WTC11 (cell line): ENCODE measurements at regions not wholly inside any gene's neighbourhood (a gene's known extent, or its start where the extent isn't known, plus 50 kb on each side); places are given as distances from the start of the nearest gene placed in this dataset.

ENCODE experiments used
- ATAC-seq: fragments of 200-7000 bp; cut with Tn5 transposase; 2 replicates; pipeline ENCODE4 v1.10.0; 2021; ENCODE audit warnings: mild to moderate bottlenecking, moderate library complexity
- CTCF ChIA-PET: fragments of 300-600 bp; sonication (Branson Sonifier 250); formaldehyde crosslinking; loops from one replicate; lab custom pipeline; 2021; ENCODE audit warnings: antibody characterized with exemption; lab: Charles Lee
- POLR2A ChIA-PET: fragments of 350-600 bp; sonication (Branson Sonifier 250); formaldehyde crosslinking; loops from one replicate; lab custom pipeline; 2021; ENCODE audit warnings: antibody characterized with exemption; lab: Charles Lee
- DNase-seq: peaks from one replicate; pipeline ENCODE4 v3.0.0; 2021; ENCODE audit warnings: low spot score
- H3K27ac Mint-ChIP-seq: 2 replicates; pipeline ENCODE4 v1.8.0; 2021; ENCODE audit warnings: mixed read lengths
- H3K27me3 Mint-ChIP-seq: 2 replicates; pipeline ENCODE4 v1.8.0; 2021; ENCODE audit warnings: low read depth, mild to moderate bottlenecking, moderate library complexity, mixed read lengths
- H3K36me3 Mint-ChIP-seq: 2 replicates; pipeline ENCODE4 v1.8.0; 2021; ENCODE audit warnings: mixed read lengths
- H3K4me1 Mint-ChIP-seq: 2 replicates; pipeline ENCODE4 v1.8.0; 2022; ENCODE audit warnings: mixed read lengths
- H3K4me3 Mint-ChIP-seq: 2 replicates; pipeline ENCODE4 v1.8.0; 2021; ENCODE audit warnings: mild to moderate bottlenecking, moderate library complexity, mixed read lengths
- H3K9me3 Mint-ChIP-seq: 2 replicates; pipeline ENCODE4 v1.8.0; 2021; ENCODE audit warnings: mixed read lengths
- AFF4 ChIP-seq: sonication (generic); formaldehyde crosslinking; IDR thresholded peaks from 2 replicates; pipeline ENCODE4 v1.8.1; 2023; ENCODE audit warnings: mild to moderate bottlenecking, missing genetic modification reagents, borderline replicate concordance
- ATF1 ChIP-seq: sonication (generic); formaldehyde crosslinking; IDR thresholded peaks from 2 replicates; pipeline ENCODE4 v1.8.1; 2023; ENCODE audit warnings: mild to moderate bottlenecking, moderate library complexity, missing genetic modification reagents
- ATF6 ChIP-seq: sonication (generic); formaldehyde crosslinking; IDR thresholded peaks from 2 replicates; pipeline ENCODE4 v1.8.1; 2023; ENCODE audit warnings: mild to moderate bottlenecking, missing genetic modification reagents
- CBFB ChIP-seq: sonication (generic); formaldehyde crosslinking; IDR thresholded peaks from 2 replicates; pipeline ENCODE4 v1.8.1; 2022; ENCODE audit warnings: mild to moderate bottlenecking, low read depth, missing genetic modification reagents
- CREB1 ChIP-seq: sonication (generic); formaldehyde crosslinking; IDR thresholded peaks from 2 replicates; pipeline ENCODE4 v1.8.0; 2023; ENCODE audit warnings: mild to moderate bottlenecking, missing genetic modification reagents
- CREM ChIP-seq: sonication (generic); formaldehyde crosslinking; IDR thresholded peaks from 2 replicates; pipeline ENCODE4 v1.8.1; 2022; ENCODE audit warnings: mild to moderate bottlenecking, missing genetic modification reagents, moderate library complexity
- ETV6 ChIP-seq: sonication (generic); formaldehyde crosslinking; IDR thresholded peaks from 2 replicates; pipeline ENCODE4 v1.8.1; 2022; ENCODE audit warnings: mild to moderate bottlenecking, missing genetic modification reagents
- FOXP4 ChIP-seq: sonication (generic); formaldehyde crosslinking; IDR thresholded peaks from 2 replicates; pipeline ENCODE4 v1.8.0; 2022; ENCODE audit warnings: mild to moderate bottlenecking, missing genetic modification reagents
- GTF2I ChIP-seq: fragments of 250-450 bp; sonication (Bioruptor Pico); conservative IDR thresholded peaks from 2 replicates; pipeline ENCODE4 v1.4.0; 2021; ENCODE audit warnings: mild to moderate bottlenecking
- JUN ChIP-seq: sonication (generic); formaldehyde crosslinking; IDR thresholded peaks from 2 replicates; pipeline ENCODE4 v1.8.0; 2023; ENCODE audit warnings: mild to moderate bottlenecking, missing genetic modification reagents
- KAT7 ChIP-seq: sonication (generic); formaldehyde crosslinking; IDR thresholded peaks from 2 replicates; pipeline ENCODE4 v1.8.1; 2023; ENCODE audit warnings: missing genetic modification reagents, mild to moderate bottlenecking, borderline replicate concordance
- NFYB ChIP-seq: sonication (generic); formaldehyde crosslinking; conservative IDR thresholded peaks from 2 replicates; pipeline ENCODE4 v1.8.0; 2022; ENCODE audit warnings: low read depth, missing genetic modification reagents
- NR3C1 ChIP-seq: sonication (generic); formaldehyde crosslinking; conservative IDR thresholded peaks from 2 replicates; pipeline ENCODE4 v1.8.1; 2023; ENCODE audit warnings: low read depth, mild to moderate bottlenecking, missing genetic modification reagents
- SMAD3 ChIP-seq: sonication (generic); formaldehyde crosslinking; IDR thresholded peaks from 2 replicates; pipeline ENCODE4 v1.8.0; 2022; ENCODE audit warnings: missing genetic modification reagents, mild to moderate bottlenecking, borderline replicate concordance
- SMAD4 ChIP-seq: sonication (generic); formaldehyde crosslinking; IDR thresholded peaks from 2 replicates; pipeline ENCODE4 v1.8.0; 2022; ENCODE audit warnings: mild to moderate bottlenecking, missing genetic modification reagents
- ZNF512 ChIP-seq: sonication (generic); formaldehyde crosslinking; IDR thresholded peaks from 2 replicates; pipeline ENCODE4 v1.8.1; 2022; ENCODE audit warnings: missing genetic modification reagents, borderline replicate concordance
- TF ChIP-seq, protein P1 (sequence below): fragments of 250-450 bp; sonication (Bioruptor Pico); IDR thresholded peaks from 2 replicates; pipeline ENCODE4 v1.9.0; 2021; ENCODE audit warnings: moderate library complexity, mild to moderate bottlenecking, inconsistent platforms, borderline replicate concordance
- TF ChIP-seq, protein P2 (sequence below): sonication (generic); formaldehyde crosslinking; IDR thresholded peaks from 2 replicates; pipeline ENCODE4 v1.8.1; 2022; ENCODE audit warnings: low read depth, mild to moderate bottlenecking, moderate library complexity, missing genetic modification reagents, borderline replicate concordance

DNA sequence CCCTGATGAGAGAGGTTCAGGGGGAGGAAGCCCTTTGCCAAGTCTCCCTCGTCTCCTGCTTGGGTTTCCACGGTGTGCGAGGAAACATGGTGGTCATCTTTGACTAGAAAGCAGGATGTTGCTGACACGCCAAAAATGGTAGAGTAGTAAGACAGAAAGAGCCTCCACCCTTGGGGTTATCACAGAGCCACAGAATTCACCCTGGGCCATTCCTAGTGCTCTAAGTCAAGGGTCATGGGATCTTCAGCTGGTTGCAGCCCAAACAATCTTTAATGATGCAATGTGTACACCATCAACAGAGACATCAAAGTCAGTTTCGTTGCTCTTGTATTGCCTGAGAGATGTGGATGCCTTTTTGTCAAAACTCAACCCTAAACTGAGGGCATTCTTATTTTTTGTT, 201.9 kb downstream of the LY86 start:
- Mint-ChIP-seq H3K4me3 (no peak overlapping the region), H3K36me3 (no peaks in the 10 kb centered on the region), H3K9me3 (no peaks in the 10 kb centered on the region), H3K4me1 (peaks cover 12% of the 10 kb centered on the region), H3K27ac (no peak overlapping the region), H3K27me3 (peaks cover 3% of the 10 kb centered on the region; the same call in 1 of the 2 replicates)
- ATAC-seq (no peak), DNase-seq (no peak)
- POLR2A ChIA-PET = no interaction called here
- TF ChIP-seq ATF6 (CRISPR knock-in tag) = no peak
- no peak for TF ChIP-seq CREM (CRISPR knock-in tag)
- TF ChIP-seq FOXP4 (CRISPR knock-in tag) = no peak
- no peak for TF ChIP-seq AFF4 (CRISPR knock-in tag)
- no peak for TF ChIP-seq SMAD3
- TF ChIP-seq KAT7 = no peak
- TF ChIP-seq CBFB = no peak
- no peak for TF ChIP-seq CREB1 (CRISPR knock-in tag)
- TF ChIP-seq, protein P1, sequence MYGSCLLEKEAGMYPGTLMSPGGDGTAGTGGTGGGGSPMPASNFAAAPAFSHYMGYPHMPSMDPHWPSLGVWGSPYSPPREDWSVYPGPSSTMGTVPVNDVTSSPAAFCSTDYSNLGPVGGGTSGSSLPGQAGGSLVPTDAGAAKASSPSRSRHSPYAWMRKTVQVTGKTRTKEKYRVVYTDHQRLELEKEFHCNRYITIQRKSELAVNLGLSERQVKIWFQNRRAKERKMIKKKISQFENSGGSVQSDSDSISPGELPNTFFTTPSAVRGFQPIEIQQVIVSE (CRISPR knock-in tag) = no peak
- no peak for TF ChIP-seq NR3C1 (CRISPR knock-in tag)
- no peak for TF ChIP-seq GTF2I (CRISPR knock-in tag)
- TF ChIP-seq ATF1 = no peak
- CTCF ChIA-PET = no interaction called here

- POLR2A ChIA-PET = no interaction called here
- CTCF ChIA-PET = no interaction called here
- Mint-ChIP-seq H3K36me3 (no peaks in the 10 kb centered on the region), H3K9me3 (no peaks in the 10 kb centered on the region), H3K27me3 (peaks cover 3% of the 10 kb centered on the region; the same call in 1 of the 2 replicates), H3K27ac (no peak overlapping the region), H3K4me1 (peaks cover 12% of the 10 kb centered on the region), H3K4me3 (no peak overlapping the region)
- DNase-seq (no peak), ATAC-seq (no peak)
- no peak for TF ChIP-seq ETV6 (CRISPR knock-in tag)
- TF ChIP-seq ZNF512 = no peak
- no peak for TF ChIP-seq ATF6 (CRISPR knock-in tag)
- no peak for TF ChIP-seq NFYB (CRISPR knock-in tag)
- TF ChIP-seq JUN (CRISPR knock-in tag) = no peak
- no peak for TF ChIP-seq SMAD4 (CRISPR knock-in tag)
- TF ChIP-seq, protein P2, sequence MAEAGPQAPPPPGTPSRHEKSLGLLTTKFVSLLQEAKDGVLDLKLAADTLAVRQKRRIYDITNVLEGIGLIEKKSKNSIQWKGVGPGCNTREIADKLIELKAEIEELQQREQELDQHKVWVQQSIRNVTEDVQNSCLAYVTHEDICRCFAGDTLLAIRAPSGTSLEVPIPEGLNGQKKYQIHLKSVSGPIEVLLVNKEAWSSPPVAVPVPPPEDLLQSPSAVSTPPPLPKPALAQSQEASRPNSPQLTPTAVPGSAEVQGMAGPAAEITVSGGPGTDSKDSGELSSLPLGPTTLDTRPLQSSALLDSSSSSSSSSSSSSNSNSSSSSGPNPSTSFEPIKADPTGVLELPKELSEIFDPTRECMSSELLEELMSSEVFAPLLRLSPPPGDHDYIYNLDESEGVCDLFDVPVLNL (CRISPR knock-in tag) = no peak
- no peak for TF ChIP-seq FOXP4 (CRISPR knock-in tag)
Measured at GRCh38 chr6:6790891-6791290, 202.4 kb downstream of the LY86 start.
